MCF 10A (cell line): ENCODE measurements at regions not wholly inside any gene's neighbourhood (a gene's known extent, or its start where the extent isn't known, plus 50 kb on each side); places are given as distances from the start of the nearest gene placed in this dataset.

Source experiments
- BruUV-seq: library from RNA; stranded (reverse); fragments of 400-500 nt; replicated peaks from 2 replicates; lab custom pipeline; 2021; lab: Mats Ljungman, UMichigan
- CTCF ChIA-PET: fragments of 300-600 bp; sonication (Branson Sonifier 250); formaldehyde crosslinking; extraction: SDS; loops from one replicate; lab custom pipeline; 2021; ENCODE audit warnings: antibody characterized with exemption, inconsistent platforms; lab: Yijun Ruan, JAX
- POLR2A ChIA-PET: fragments of 300-600, 350-650 bp; sonication (Branson Sonifier 250); formaldehyde crosslinking; extraction: SDS; loops from one replicate; lab custom pipeline; 2020; ENCODE audit warnings: antibody characterized with exemption, inconsistent platforms; lab: Yijun Ruan, JAX
- DNase-seq: peaks from one replicate; pipeline ENCODE4 v3.0.0-alpha.2; 2018; ENCODE audit not compliant: unreplicated experiment
- H3K27ac Mint-ChIP-seq: one replicate; pipeline ENCODE4 v1.8.0; 2022; ENCODE audit warnings: mild to moderate bottlenecking, low read depth, mixed read lengths; ENCODE audit not compliant: unreplicated experiment
- H3K27me3 Mint-ChIP-seq: one replicate; pipeline ENCODE4 v1.8.0; 2022; ENCODE audit warnings: mixed read lengths; ENCODE audit not compliant: insufficient read depth, unreplicated experiment
- H3K36me3 Mint-ChIP-seq: one replicate; pipeline ENCODE4 v1.8.0; 2022; ENCODE audit warnings: mild to moderate bottlenecking, moderate library complexity, mixed read lengths; ENCODE audit not compliant: insufficient read depth, unreplicated experiment
- H3K4me1 Mint-ChIP-seq: one replicate; pipeline ENCODE4 v1.8.0; 2022; ENCODE audit warnings: mixed read lengths; ENCODE audit not compliant: insufficient read depth, unreplicated experiment
- H3K4me3 Mint-ChIP-seq: one replicate; pipeline ENCODE4 v1.8.0; 2022; ENCODE audit warnings: mild to moderate bottlenecking, moderate library complexity, mixed read lengths; ENCODE audit not compliant: unreplicated experiment
- H3K9me3 Mint-ChIP-seq: one replicate; pipeline ENCODE4 v1.8.0; 2022; ENCODE audit warnings: mixed read lengths; ENCODE audit not compliant: unreplicated experiment
- CTCF ChIP-seq: fragments of 200-600 bp; IDR thresholded peaks from one replicate; pipeline ENCODE4 v1.8.0; 2022; ENCODE audit warnings: antibody characterized with exemption, mild to moderate bottlenecking; ENCODE audit not compliant: unreplicated experiment
- intact Hi-C: fragments of 100-400 bp; cut with micrococcal nuclease; formaldehyde crosslinking; loops from 2 replicates; pipeline ENCODE4 v1.14.1; 2022

- no peak overlapping the region for H3K27ac Mint-ChIP-seq
- H3K4me1 Mint-ChIP-seq, result no peaks in the 10 kb centered on the region
- no peaks in the 10 kb centered on the region for H3K9me3 Mint-ChIP-seq
- no peak for TF ChIP-seq CTCF
- H3K36me3 Mint-ChIP-seq, result no peaks in the 10 kb centered on the region
- intact Hi-C loops, result no loop called here
- ChIA-PET CTCF (no interaction called here), POLR2A (no interaction called here)
- H3K27me3 Mint-ChIP-seq, result no peaks in the 10 kb centered on the region
- no TSS peak for BruUV-seq
- H3K4me3 Mint-ChIP-seq, result no peak overlapping the region
- DNase-seq, result no peak
Measured at GRCh38 chr1:188903241-188903640, 1574.4 kb downstream of the BRINP3 start.

- Mint-ChIP-seq H3K36me3 (no peaks in the 10 kb centered on the region), H3K27ac (no peak overlapping the region), H3K4me1 (no peaks in the 10 kb centered on the region), H3K4me3 (no peak overlapping the region), H3K27me3 (no peaks in the 10 kb centered on the region), H3K9me3 (no peaks in the 10 kb centered on the region)
- intact Hi-C loops, result no loop called here
- ChIA-PET POLR2A (no interaction called here), CTCF (interaction anchor here (0.7 kb wide), 1 partner anchor 24 kb away, joined by 3 read pairs; no protein-coding TSS in a partner anchor)
- BruUV-seq, result no TSS peak
- DNase-seq, result peak; percentile 8
- TF ChIP-seq CTCF, result no peak
Measured at GRCh38 chr1:188904201-188904600, 1573.5 kb downstream of the BRINP3 start.

- Mint-ChIP-seq H3K27me3 (no peaks in the 10 kb centered on the region), H3K27ac (no peak overlapping the region), H3K4me1 (no peaks in the 10 kb centered on the region), H3K9me3 (no peaks in the 10 kb centered on the region), H3K36me3 (no peaks in the 10 kb centered on the region), H3K4me3 (no peak overlapping the region)
- DNase-seq, result no peak
- intact Hi-C loops, result no loop called here
- BruUV-seq, result no TSS peak
- TF ChIP-seq CTCF, result no peak
- ChIA-PET CTCF (interaction anchor here (0.9 kb wide), 1 partner anchor 66 kb away, joined by 4 read pairs; no protein-coding TSS in a partner anchor), POLR2A (no interaction called here)
Measured at GRCh38 chr1:188906921-188907641, 1570.6 kb downstream of the BRINP3 start.

GRCh38 chr1:188930382-188930781, 1547.3 kb downstream of the BRINP3 start:
- ChIA-PET CTCF (interaction anchor here (1.0 kb wide), 1 partner anchor 14 kb away, joined by 3 read pairs; no protein-coding TSS in a partner anchor), POLR2A (no interaction called here)
- no TSS peak for BruUV-seq
- no peak for TF ChIP-seq CTCF
- H3K9me3 Mint-ChIP-seq, result no peaks in the 10 kb centered on the region
- H3K4me1 Mint-ChIP-seq, result no peaks in the 10 kb centered on the region
- H3K27me3 Mint-ChIP-seq, result no peaks in the 10 kb centered on the region
- H3K36me3 Mint-ChIP-seq, result no peaks in the 10 kb centered on the region
- no peak overlapping the region for H3K27ac Mint-ChIP-seq
- intact Hi-C loops, result loop anchor here (10.0 kb wide), 1 partner anchor 1876 kb away; no protein-coding TSS in a partner anchor
- DNase-seq, result no peak
- no peak overlapping the region for H3K4me3 Mint-ChIP-seq
